GM23338 (cell line): ENCODE measurements at regions not wholly inside any gene's neighbourhood (a gene's known extent, or its start where the extent isn't known, plus 50 kb on each side); places are given as distances from the start of the nearest gene placed in this dataset.

Experiments
- ATAC-seq: fragments of 200-7000 bp; cut with Tn5 transposase; 3 replicates; pipeline ENCODE4 v1.9.1; 2020
- DNase-seq: peaks from one replicate; pipeline ENCODE4 v3.0.0-alpha.2; 2015; ENCODE audit warnings: low spot score
- H2AFZ ChIP-seq: fragments of 200-600 bp; sonication (generic); 2 replicates; pipeline ENCODE4 v1.8.0; 2016; ENCODE audit warnings: antibody characterized with exemption, mild to moderate bottlenecking, moderate library complexity
- H3F3A ChIP-seq: fragments of 200-600 bp; sonication (generic); replicated peaks from 2 replicates; pipeline ENCODE4 v1.8.0; 2017; ENCODE audit warnings: antibody characterized with exemption, mixed run types, low read depth
- H3K27ac ChIP-seq: fragments of 200-600 bp; sonication (generic); 2 replicates; pipeline ENCODE4 v1.6.1; 2016; ENCODE audit warnings: low read depth
- H3K27me3 ChIP-seq: fragments of 200-600 bp; sonication (generic); 2 replicates; pipeline ENCODE4 v1.8.0; 2016; ENCODE audit warnings: mild to moderate bottlenecking, mixed run types, moderate library complexity; ENCODE audit not compliant: insufficient read depth
- H3K36me3 ChIP-seq: fragments of 200-600 bp; sonication (generic); 2 replicates; pipeline ENCODE4 v1.8.0; 2016; ENCODE audit warnings: mild to moderate bottlenecking; ENCODE audit not compliant: insufficient read depth
- H3K4me1 ChIP-seq: fragments of 200-600 bp; sonication (generic); 2 replicates; pipeline ENCODE4 v1.8.0; 2016; ENCODE audit warnings: mild to moderate bottlenecking, moderate library complexity; ENCODE audit not compliant: insufficient read depth
- H3K4me2 ChIP-seq: fragments of 200-600 bp; sonication (generic); 2 replicates; pipeline ENCODE4 v1.7.1; 2017; ENCODE audit warnings: mixed run types
- H3K4me3 ChIP-seq: fragments of 200-600 bp; sonication (generic); 2 replicates; pipeline ENCODE4 v1.6.1; 2016; ENCODE audit warnings: mixed run types
- H3K79me2 ChIP-seq: fragments of 200-600 bp; sonication (generic); replicated peaks from 2 replicates; pipeline ENCODE4 v1.8.0; 2017; ENCODE audit warnings: mild to moderate bottlenecking; ENCODE audit not compliant: insufficient read depth
- H3K9me2 ChIP-seq: fragments of 200-600 bp; sonication (generic); 2 replicates; pipeline ENCODE4 v1.8.0; 2017; ENCODE audit not compliant: insufficient read depth
- H4K20me1 ChIP-seq: fragments of 200-600 bp; sonication (generic); replicated peaks from 2 replicates; pipeline ENCODE4 v1.8.0; 2017; ENCODE audit warnings: mild to moderate bottlenecking; ENCODE audit not compliant: insufficient read depth
- H3K27ac Mint-ChIP-seq: 2 replicates; pipeline ENCODE4 v1.8.0; 2020; ENCODE audit warnings: inconsistent platforms, mild to moderate bottlenecking, moderate library complexity, mixed read lengths
- H3K27me3 Mint-ChIP-seq: 3 replicates; pipeline ENCODE4 v1.8.0; 2022; ENCODE audit warnings: low read depth, mild to moderate bottlenecking, moderate library complexity, mixed read lengths, inconsistent platforms; ENCODE audit not compliant: insufficient read depth, poor library complexity
- H3K36me3 Mint-ChIP-seq: 3 replicates; pipeline ENCODE4 v1.8.0; 2021; ENCODE audit warnings: low read depth, mild to moderate bottlenecking, inconsistent platforms, moderate library complexity, mixed read lengths
- H3K4me1 Mint-ChIP-seq: 3 replicates; pipeline ENCODE4 v1.8.0; 2020; ENCODE audit warnings: mild to moderate bottlenecking, inconsistent platforms, mixed read lengths
- H3K4me3 Mint-ChIP-seq: 3 replicates; pipeline ENCODE4 v1.8.0; 2021; ENCODE audit warnings: moderate library complexity, mild to moderate bottlenecking, inconsistent platforms, mixed read lengths
- H3K9me3 Mint-ChIP-seq: 3 replicates; pipeline ENCODE4 v1.8.0; 2020; ENCODE audit warnings: moderate library complexity, mild to moderate bottlenecking, inconsistent platforms, mixed read lengths
- CREB1 ChIP-seq: fragments of 250-450 bp; sonication (Bioruptor Pico); IDR thresholded peaks from 2 replicates; pipeline ENCODE4 v1.5.0; 2020; ENCODE audit warnings: low read depth, mild to moderate bottlenecking, moderate library complexity
- EZH2 ChIP-seq: fragments of 200-600 bp; sonication (generic); IDR thresholded peaks from one replicate; pipeline ENCODE4 v1.8.0; 2017; ENCODE audit warnings: antibody characterized with exemption, mild to moderate bottlenecking, low read depth; ENCODE audit not compliant: unreplicated experiment
- EZH2phosphoT487 ChIP-seq: fragments of 200-600 bp; sonication (generic); IDR thresholded peaks from one replicate; pipeline ENCODE4 v1.8.1; 2018; ENCODE audit warnings: antibody characterized with exemption; ENCODE audit not compliant: unreplicated experiment
- JUNB ChIP-seq: IDR thresholded peaks from one replicate; pipeline ENCODE4 v1.6.1; 2016; ENCODE audit warnings: antibody characterized with exemption; ENCODE audit not compliant: unreplicated experiment
- NANOG ChIP-seq: IDR thresholded peaks from 2 replicates; pipeline ENCODE4 v1.6.1; 2016; ENCODE audit warnings: antibody characterized with exemption, borderline replicate concordance
- POLR2AphosphoS5 ChIP-seq: IDR thresholded peaks from 2 replicates; pipeline ENCODE4 v1.6.1; 2016; ENCODE audit warnings: antibody characterized with exemption, low read depth
- STAT1 ChIP-seq: IDR thresholded peaks from one replicate; pipeline ENCODE4 v1.6.1; 2016; ENCODE audit warnings: antibody characterized with exemption; ENCODE audit not compliant: unreplicated experiment
- ZNF114 ChIP-seq: fragments of 250-450 bp; sonication (Bioruptor Pico); IDR thresholded peaks from 2 replicates; pipeline ENCODE4 v1.5.0; 2020; ENCODE audit warnings: mild to moderate bottlenecking, moderate library complexity
- ZNF331 ChIP-seq: fragments of 250-450 bp; sonication (Bioruptor Pico); IDR thresholded peaks from 2 replicates; pipeline ENCODE4 v1.5.0; 2020; ENCODE audit warnings: low read depth, mild to moderate bottlenecking, moderate library complexity
- TF ChIP-seq, protein P1 (sequence below): IDR thresholded peaks from 2 replicates; pipeline ENCODE4 v1.6.1; 2016; ENCODE audit warnings: antibody characterized with exemption
- TF ChIP-seq, protein P2 (sequence below): IDR thresholded peaks from one replicate; pipeline ENCODE4 v1.6.1; 2018; ENCODE audit warnings: antibody characterized with exemption; ENCODE audit not compliant: unreplicated experiment
- TF ChIP-seq, protein P3 (sequence below): fragments of 250-450 bp; sonication (Bioruptor Pico); IDR thresholded peaks from 2 replicates; pipeline ENCODE4 v1.5.0; 2020; ENCODE audit warnings: mild to moderate bottlenecking, moderate library complexity

DNA sequence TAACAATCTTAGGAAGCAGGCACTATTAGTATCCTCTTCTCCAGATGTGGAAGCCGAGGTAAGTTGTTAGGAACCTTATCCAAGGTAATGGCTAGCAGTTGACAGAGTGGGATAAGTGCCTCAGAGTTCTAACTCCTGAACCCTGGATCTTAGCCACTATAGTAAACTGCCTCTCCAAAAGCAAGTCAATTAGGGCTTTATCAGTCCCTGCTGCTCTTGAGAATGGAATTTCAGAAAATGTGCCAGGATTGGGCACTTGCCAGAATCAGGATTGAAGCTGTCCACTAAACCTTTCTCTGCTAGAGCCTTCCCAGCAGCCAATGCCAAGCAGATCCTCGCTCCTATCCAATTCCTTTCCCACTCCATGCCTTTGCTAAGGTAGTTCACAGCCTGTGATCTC is 777.5 kb upstream of the POM121L12 start (continued):
- TF ChIP-seq, protein P1, sequence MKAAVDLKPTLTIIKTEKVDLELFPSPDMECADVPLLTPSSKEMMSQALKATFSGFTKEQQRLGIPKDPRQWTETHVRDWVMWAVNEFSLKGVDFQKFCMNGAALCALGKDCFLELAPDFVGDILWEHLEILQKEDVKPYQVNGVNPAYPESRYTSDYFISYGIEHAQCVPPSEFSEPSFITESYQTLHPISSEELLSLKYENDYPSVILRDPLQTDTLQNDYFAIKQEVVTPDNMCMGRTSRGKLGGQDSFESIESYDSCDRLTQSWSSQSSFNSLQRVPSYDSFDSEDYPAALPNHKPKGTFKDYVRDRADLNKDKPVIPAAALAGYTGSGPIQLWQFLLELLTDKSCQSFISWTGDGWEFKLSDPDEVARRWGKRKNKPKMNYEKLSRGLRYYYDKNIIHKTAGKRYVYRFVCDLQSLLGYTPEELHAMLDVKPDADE, result no peak
- TF ChIP-seq CREB1 (CRISPR knock-in tag) (no peak), ZNF331 (CRISPR knock-in tag) (no peak)
- TF ChIP-seq, protein P2, sequence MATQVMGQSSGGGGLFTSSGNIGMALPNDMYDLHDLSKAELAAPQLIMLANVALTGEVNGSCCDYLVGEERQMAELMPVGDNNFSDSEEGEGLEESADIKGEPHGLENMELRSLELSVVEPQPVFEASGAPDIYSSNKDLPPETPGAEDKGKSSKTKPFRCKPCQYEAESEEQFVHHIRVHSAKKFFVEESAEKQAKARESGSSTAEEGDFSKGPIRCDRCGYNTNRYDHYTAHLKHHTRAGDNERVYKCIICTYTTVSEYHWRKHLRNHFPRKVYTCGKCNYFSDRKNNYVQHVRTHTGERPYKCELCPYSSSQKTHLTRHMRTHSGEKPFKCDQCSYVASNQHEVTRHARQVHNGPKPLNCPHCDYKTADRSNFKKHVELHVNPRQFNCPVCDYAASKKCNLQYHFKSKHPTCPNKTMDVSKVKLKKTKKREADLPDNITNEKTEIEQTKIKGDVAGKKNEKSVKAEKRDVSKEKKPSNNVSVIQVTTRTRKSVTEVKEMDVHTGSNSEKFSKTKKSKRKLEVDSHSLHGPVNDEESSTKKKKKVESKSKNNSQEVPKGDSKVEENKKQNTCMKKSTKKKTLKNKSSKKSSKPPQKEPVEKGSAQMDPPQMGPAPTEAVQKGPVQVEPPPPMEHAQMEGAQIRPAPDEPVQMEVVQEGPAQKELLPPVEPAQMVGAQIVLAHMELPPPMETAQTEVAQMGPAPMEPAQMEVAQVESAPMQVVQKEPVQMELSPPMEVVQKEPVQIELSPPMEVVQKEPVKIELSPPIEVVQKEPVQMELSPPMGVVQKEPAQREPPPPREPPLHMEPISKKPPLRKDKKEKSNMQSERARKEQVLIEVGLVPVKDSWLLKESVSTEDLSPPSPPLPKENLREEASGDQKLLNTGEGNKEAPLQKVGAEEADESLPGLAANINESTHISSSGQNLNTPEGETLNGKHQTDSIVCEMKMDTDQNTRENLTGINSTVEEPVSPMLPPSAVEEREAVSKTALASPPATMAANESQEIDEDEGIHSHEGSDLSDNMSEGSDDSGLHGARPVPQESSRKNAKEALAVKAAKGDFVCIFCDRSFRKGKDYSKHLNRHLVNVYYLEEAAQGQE, result no peak

DNA sequence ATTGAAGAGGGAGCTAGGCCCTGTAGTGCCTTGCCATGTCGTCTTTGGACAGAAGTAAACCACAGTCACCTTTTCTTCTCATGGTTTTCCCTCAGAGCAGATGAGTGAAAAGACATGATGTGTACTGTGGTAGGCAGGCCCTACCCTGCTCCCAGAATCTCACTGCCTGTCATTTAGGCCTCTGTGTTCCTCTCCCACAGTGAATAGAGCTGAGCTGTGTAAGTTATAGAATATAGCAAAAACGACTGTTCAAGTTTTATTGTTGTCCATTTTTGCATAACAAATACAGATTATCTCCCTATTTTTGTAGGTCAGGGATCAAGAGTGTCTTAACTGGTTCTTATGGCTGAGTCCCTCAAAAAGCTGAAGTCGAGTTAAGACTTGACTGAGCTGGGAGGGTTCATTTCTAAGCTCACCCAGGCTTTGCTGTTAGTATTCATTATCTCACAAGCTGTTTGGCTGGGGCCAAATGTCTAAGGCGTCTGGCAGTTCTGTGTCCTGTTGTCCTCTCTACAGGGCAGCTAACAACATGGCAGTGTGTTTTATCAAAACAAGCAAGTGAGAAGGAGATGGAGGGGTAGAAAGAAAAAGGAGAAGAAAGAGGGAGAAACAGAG is 780.9 kb upstream of the POM121L12 start:
- H3K27me3 ChIP-seq, result no peaks in the 10 kb centered on the region
- H3K9me3 Mint-ChIP-seq, result peaks cover 11% of the 10 kb centered on the region; the same call in 2 of the 3 replicates
- no peak overlapping the region for H3K27ac ChIP-seq
- no peaks in the 10 kb centered on the region for H3K36me3 ChIP-seq
- no peak overlapping the region; the same call in 1 of the 2 replicates for H2AFZ ChIP-seq
- H3K27ac Mint-ChIP-seq, result no peak overlapping the region
- H3K4me2 ChIP-seq, result no peak overlapping the region
- no peaks in the 10 kb centered on the region for H3K79me2 ChIP-seq
- H4K20me1 ChIP-seq, result no peaks in the 10 kb centered on the region
- H3K4me3 Mint-ChIP-seq, result no peak overlapping the region
- no peak overlapping the region for H3K4me3 ChIP-seq
- H3K4me1 Mint-ChIP-seq, result peaks cover 4% of the 10 kb centered on the region; the same call in 1 of the 3 replicates
- H3K9me2 ChIP-seq, result 0 out of 2 replicates have a peak, but pooled peaks cover 3% of the 10 kb centered on the region
- no peak for DNase-seq
- H3K27me3 Mint-ChIP-seq, result peaks cover 10% of the 10 kb centered on the region
- no peak for ATAC-seq
- H3F3A ChIP-seq, result no peaks in the 10 kb centered on the region
- peaks cover 3% of the 10 kb centered on the region; the same call in 2 of the 3 replicates for H3K36me3 Mint-ChIP-seq
- H3K4me1 ChIP-seq, result no peaks in the 10 kb centered on the region
- TF ChIP-seq NANOG (no peak), EZH2phosphoT487 (no peak), EZH2 (no peak), ZNF331 (CRISPR knock-in tag) (no peak), POLR2AphosphoS5 (no peak), STAT1 (no peak), JUNB (no peak), ZNF114 (CRISPR knock-in tag) (no peak), CREB1 (CRISPR knock-in tag) (no peak)
- TF ChIP-seq, protein P3, sequence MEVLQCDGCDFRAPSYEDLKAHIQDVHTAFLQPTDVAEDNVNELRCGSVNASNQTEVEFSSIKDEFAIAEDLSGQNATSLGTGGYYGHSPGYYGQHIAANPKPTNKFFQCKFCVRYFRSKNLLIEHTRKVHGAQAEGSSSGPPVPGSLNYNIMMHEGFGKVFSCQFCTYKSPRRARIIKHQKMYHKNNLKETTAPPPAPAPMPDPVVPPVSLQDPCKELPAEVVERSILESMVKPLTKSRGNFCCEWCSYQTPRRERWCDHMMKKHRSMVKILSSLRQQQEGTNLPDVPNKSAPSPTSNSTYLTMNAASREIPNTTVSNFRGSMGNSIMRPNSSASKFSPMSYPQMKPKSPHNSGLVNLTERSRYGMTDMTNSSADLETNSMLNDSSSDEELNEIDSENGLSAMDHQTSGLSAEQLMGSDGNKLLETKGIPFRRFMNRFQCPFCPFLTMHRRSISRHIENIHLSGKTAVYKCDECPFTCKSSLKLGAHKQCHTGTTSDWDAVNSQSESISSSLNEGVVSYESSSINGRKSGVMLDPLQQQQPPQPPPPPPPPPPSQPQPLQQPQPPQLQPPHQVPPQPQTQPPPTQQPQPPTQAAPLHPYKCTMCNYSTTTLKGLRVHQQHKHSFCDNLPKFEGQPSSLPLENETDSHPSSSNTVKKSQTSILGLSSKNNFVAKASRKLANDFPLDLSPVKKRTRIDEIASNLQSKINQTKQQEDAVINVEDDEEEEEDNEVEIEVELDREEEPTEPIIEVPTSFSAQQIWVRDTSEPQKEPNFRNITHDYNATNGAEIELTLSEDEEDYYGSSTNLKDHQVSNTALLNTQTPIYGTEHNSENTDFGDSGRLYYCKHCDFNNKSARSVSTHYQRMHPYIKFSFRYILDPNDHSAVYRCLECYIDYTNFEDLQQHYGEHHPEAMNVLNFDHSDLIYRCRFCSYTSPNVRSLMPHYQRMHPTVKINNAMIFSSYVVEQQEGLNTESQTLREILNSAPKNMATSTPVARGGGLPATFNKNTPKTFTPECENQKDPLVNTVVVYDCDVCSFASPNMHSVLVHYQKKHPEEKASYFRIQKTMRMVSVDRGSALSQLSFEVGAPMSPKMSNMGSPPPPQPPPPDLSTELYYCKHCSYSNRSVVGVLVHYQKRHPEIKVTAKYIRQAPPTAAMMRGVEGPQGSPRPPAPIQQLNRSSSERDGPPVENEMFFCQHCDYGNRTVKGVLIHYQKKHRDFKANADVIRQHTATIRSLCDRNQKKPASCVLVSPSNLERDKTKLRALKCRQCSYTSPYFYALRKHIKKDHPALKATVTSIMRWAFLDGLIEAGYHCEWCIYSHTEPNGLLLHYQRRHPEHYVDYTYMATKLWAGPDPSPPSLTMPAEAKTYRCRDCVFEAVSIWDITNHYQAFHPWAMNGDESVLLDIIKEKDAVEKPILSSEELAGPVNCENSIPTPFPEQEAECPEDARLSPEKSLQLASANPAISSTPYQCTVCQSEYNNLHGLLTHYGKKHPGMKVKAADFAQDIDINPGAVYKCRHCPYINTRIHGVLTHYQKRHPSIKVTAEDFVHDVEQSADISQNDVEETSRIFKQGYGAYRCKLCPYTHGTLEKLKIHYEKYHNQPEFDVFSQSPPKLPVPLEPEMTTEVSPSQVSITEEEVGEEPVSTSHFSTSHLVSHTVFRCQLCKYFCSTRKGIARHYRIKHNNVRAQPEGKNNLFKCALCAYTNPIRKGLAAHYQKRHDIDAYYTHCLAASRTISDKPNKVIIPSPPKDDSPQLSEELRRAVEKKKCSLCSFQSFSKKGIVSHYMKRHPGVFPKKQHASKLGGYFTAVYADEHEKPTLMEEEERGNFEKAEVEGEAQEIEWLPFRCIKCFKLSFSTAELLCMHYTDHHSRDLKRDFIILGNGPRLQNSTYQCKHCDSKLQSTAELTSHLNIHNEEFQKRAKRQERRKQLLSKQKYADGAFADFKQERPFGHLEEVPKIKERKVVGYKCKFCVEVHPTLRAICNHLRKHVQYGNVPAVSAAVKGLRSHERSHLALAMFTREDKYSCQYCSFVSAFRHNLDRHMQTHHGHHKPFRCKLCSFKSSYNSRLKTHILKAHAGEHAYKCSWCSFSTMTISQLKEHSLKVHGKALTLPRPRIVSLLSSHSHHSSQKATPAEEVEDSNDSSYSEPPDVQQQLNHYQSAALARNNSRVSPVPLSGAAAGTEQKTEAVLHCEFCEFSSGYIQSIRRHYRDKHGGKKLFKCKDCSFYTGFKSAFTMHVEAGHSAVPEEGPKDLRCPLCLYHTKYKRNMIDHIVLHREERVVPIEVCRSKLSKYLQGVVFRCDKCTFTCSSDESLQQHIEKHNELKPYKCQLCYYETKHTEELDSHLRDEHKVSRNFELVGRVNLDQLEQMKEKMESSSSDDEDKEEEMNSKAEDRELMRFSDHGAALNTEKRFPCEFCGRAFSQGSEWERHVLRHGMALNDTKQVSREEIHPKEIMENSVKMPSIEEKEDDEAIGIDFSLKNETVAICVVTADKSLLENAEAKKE (CRISPR knock-in tag), result no peak
- TF ChIP-seq, protein P1, result no peak
